ENCODE measurements at regions not wholly inside any gene's neighbourhood (a gene's known extent, or its start where the extent isn't known, plus 50 kb on each side); places are given as distances from the start of the nearest gene placed in this dataset.

GRCh38 chr14:45364565-45365156, 111.7 kb upstream of the MIS18BP1 start:
- H3K27ac ChIP-seq = no peak overlapping the region
- H3K4me1 ChIP-seq = no peaks in the 10 kb centered on the region
- no peaks in the 10 kb centered on the region for H3K36me3 ChIP-seq
- intact Hi-C loops (cut with DNase I) = no loop called here
- no peaks in the 10 kb centered on the region for H3K27me3 ChIP-seq
- H3K4me3 ChIP-seq = no peak overlapping the region
- DNase-seq (ENCODE audit: low spot score in 2 of 2) = no peak
- no peaks in the 10 kb centered on the region for H3K9me3 ChIP-seq
- TF ChIP-seq, protein P1, sequence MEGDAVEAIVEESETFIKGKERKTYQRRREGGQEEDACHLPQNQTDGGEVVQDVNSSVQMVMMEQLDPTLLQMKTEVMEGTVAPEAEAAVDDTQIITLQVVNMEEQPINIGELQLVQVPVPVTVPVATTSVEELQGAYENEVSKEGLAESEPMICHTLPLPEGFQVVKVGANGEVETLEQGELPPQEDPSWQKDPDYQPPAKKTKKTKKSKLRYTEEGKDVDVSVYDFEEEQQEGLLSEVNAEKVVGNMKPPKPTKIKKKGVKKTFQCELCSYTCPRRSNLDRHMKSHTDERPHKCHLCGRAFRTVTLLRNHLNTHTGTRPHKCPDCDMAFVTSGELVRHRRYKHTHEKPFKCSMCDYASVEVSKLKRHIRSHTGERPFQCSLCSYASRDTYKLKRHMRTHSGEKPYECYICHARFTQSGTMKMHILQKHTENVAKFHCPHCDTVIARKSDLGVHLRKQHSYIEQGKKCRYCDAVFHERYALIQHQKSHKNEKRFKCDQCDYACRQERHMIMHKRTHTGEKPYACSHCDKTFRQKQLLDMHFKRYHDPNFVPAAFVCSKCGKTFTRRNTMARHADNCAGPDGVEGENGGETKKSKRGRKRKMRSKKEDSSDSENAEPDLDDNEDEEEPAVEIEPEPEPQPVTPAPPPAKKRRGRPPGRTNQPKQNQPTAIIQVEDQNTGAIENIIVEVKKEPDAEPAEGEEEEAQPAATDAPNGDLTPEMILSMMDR (IDR thresholded peaks at IDR 0.05) = no peak

DNA sequence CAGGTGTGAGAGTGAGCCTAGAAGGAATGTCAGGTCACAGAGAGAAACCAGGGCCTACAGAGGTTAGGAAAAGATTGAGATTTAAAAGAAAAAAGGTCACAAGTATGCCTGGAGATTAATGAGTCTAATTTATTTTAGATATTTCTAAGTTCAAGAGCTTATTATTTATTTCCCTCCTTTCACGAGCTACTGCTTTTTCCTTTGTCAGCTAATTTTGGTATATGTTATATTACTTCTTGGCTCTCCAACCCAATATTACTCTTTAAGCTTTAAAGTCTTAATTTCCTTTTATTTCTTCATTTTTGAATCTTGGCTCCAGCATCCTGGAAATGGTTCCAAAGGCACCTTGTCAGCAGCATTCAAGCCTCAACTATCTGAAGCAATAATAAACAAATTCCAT, 109.5 kb upstream of the MIS18BP1 start:
- Histone ChIP-seq H3K27me3 (no peaks in the 10 kb centered on the region), H3K4me3 (no peak overlapping the region), H3K9me3 (no peaks in the 10 kb centered on the region), H3K36me3 (no peaks in the 10 kb centered on the region), H3K27ac (no peak overlapping the region), H3K4me1 (no peaks in the 10 kb centered on the region)
- DNase-seq (ENCODE audit: low spot score in 2 of 2) = no peak
- intact Hi-C loops (cut with DNase I) = no loop called here
- TF ChIP-seq, protein P1 (IDR thresholded peaks at IDR 0.05) = no peak

GRCh38 chr14:45361727-45362126, 108.7 kb upstream of the MIS18BP1 start:
- Histone ChIP-seq H3K36me3 (no peaks in the 10 kb centered on the region), H3K27ac (no peak overlapping the region), H3K4me1 (no peaks in the 10 kb centered on the region), H3K4me3 (no peak overlapping the region), H3K9me3 (no peaks in the 10 kb centered on the region), H3K27me3 (no peaks in the 10 kb centered on the region)
- TF ChIP-seq, protein P1 (IDR thresholded peaks at IDR 0.05) = no peak
- intact Hi-C loops (cut with DNase I) = no loop called here
- no peak for DNase-seq (ENCODE audit: low spot score in 2 of 2)

DNA sequence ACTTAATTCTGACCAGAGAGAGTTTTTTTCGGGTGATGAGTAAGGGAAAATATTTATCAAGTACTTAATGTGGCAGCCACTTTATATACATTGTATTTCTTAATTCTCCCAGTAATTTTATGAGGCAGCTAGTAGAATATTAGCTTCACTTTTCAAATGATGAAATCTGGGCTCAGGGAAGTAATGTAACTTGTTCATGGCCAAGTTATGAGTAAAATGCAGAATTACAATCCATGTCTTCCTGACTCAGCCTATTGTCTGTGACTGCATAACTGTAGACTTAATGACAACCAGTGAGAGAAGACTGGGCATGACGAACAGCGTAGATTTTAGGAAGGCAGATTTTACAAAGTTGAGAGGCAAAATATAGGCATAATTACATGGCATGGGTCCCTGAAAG, 106.7 kb upstream of the MIS18BP1 start:
- no peak for DNase-seq (ENCODE audit: low spot score in 2 of 2)
- TF ChIP-seq, protein P1 (IDR thresholded peaks at IDR 0.05) = no peak
- Histone ChIP-seq H3K4me1 (no peaks in the 10 kb centered on the region), H3K4me3 (no peak overlapping the region), H3K36me3 (no peaks in the 10 kb centered on the region), H3K27me3 (no peaks in the 10 kb centered on the region), H3K9me3 (no peaks in the 10 kb centered on the region), H3K27ac (no peak overlapping the region)
- intact Hi-C loops (cut with DNase I) = no loop called here

- intact Hi-C loops (cut with DNase I) = no loop called here
- Histone ChIP-seq H3K4me3 (no peak overlapping the region), H3K27ac (no peak overlapping the region), H3K36me3 (no peaks in the 10 kb centered on the region), H3K27me3 (no peaks in the 10 kb centered on the region), H3K4me1 (no peaks in the 10 kb centered on the region), H3K9me3 (peaks cover 0 to 9% of the 10 kb centered on the region in 2 donors)
- TF ChIP-seq, protein P1 (IDR thresholded peaks at IDR 0.05) = no peak
- no peak for DNase-seq (ENCODE audit: low spot score in 2 of 2)
These were observed 79.5 kb upstream of the MIS18BP1 start for GRCh38 chr14:45332360-45332988.
